GM13977 (cell line): ENCODE measurements at regions not wholly inside any gene's neighbourhood (a gene's known extent, or its start where the extent isn't known, plus 50 kb on each side); places are given as distances from the start of the nearest gene placed in this dataset.

Source experiments
- DNase-seq: peaks from one replicate; pipeline ENCODE4 v3.0.0; 2012; ENCODE audit warnings: low spot score
- CTCF ChIP-seq: IDR thresholded peaks from 2 replicates; pipeline ENCODE4 v1.5.1; 2012; ENCODE audit warnings: mild to moderate bottlenecking, control low read depth; ENCODE audit not compliant: insufficient read depth; ENCODE audit errors: extremely low read depth, missing control alignments
- in situ Hi-C: fragments of 300-500 bp; cut with MboI; formaldehyde crosslinking; loops from one replicate; pipeline ENCODE4 v1.12.0; 2022; ENCODE audit warnings: low sequenced_read_pairs, low pct_unique_long_range_greater_than_20kb, mixed read lengths, inconsistent platforms; ENCODE audit not compliant: unreplicated experiment

- no peak for DNase-seq
- in situ Hi-C loops = loop anchor here (10.0 to 25.0 kb wide), 3 partner anchors 77 to 387 kb away; a partner anchor contains a TSS
- no peak for TF ChIP-seq CTCF
These were observed 54.3 kb upstream of the AGPS start for GRCh38 chr2:177338177-177338721.

GRCh38 chr2:177340158-177340557 lies 52.4 kb upstream of the AGPS start:
- in situ Hi-C loops = loop anchor here (25.0 kb wide), 1 partner anchor 272 kb away; a partner anchor contains a TSS
- DNase-seq = no peak
- no peak for TF ChIP-seq CTCF

GRCh38 chr2:177342736-177343135 lies 49.8 kb upstream of the AGPS start:
- no peak for DNase-seq
- in situ Hi-C loops = loop anchor here (25.0 kb wide), 1 partner anchor 270 kb away; a partner anchor contains a TSS
- TF ChIP-seq CTCF = no peak
